T-helper 9 cell (primary cell): ENCODE measurements at regions not wholly inside any gene's neighbourhood (a gene's known extent, or its start where the extent isn't known, plus 50 kb on each side); places are given as distances from the start of the nearest gene placed in this dataset.

Experiments
- DNase-seq: peaks from one replicate; pipeline ENCODE4 v3.0.0-alpha.2; 2020

- no peak for DNase-seq
These were observed 622.1 kb downstream of the PLPP3 start for GRCh38 chr1:55957276-55957675.

DNA sequence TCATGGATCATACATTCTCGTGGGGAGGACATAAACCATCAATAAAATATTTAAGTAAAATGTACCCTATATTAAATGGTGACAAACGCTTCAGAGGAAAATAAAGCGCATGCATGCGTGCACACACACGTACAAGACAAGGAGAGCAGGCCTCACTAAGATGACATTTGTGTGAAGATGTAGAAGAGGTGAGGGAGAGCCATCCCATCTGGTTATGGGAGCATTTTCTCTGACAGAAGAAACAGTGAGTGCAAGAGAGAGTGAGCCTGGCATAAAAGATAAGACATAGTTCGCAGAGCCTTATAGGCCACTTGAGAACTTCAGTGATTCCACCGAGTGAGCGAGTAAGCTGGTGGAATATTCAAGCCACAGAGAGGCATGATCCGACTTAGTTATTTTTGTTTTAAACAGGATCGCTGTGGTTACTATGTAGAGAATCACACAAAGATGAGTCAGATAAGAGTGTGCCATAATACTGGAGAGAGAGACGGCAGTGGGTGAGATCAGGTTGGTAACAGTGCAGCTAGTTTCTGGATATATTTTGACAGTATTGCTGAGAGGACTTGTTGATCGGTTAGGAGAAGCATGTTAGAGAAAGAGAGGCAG is 624.2 kb downstream of the PLPP3 start:
- DNase-seq = no peak

DNA sequence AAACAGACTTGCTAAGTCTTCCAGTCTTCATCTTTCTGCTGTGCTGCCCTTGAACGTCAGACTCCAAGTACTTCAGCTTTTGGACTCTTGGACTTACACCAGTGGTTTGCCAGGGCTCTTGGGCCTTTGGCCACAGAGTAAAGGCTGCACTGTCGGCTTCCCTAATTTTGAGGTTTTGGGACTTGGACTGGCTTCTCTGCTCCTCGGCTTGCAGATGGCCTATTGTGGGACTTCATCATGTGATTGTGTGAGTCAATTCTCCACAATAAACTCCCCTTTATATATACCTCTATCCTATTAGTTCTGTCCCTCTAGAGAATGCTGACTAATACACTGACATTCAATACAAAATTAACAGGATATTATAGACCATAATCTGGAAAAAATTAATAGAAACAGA is 628.1 kb downstream of the PLPP3 start:
- DNase-seq = no peak

DNA sequence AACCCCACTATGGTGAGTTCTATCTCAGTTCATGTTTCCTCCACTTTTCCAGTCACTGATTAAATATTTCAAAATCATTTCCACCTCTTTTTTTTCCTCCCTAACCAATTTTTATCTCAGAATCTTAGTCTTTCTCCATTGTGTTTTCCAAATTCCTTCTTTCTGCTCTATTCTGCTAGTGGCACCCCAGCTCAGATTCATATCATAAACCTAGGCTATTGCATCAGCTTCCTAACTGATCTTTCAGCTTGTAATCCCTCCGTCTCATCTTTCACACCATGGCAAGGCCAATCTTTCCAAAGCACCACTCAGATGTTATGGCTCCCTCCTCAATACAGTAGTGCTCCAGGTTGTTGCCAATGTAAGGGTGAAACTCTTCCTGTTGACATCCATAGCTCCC is 631.9 kb downstream of the PLPP3 start:
- DNase-seq = no peak

- DNase-seq = no peak
These were observed 635.5 kb downstream of the PLPP3 start for GRCh38 chr1:55943721-55944435.

DNA sequence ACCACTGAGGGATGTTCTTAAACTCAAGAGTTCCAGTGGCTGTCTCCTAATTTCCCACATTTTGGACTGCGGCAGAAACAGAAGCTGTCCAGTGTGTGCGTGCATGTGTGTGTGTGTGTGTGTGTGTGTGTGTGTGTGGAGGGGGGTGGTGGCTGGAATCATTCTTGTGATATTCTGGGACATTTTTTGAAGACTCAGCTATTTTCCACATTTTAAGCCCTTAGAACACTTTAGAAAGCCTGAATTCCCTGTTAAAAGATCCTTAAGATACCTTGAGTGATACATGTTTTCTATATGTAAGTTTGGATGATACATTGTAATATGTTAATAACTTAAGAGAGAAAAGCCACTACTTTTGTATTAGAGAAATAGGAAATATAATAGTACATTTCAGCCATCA is 636.4 kb downstream of the PLPP3 start:
- DNase-seq = no peak

- DNase-seq = no peak
These were observed 639.5 kb downstream of the PLPP3 start for GRCh38 chr1:55939866-55940265.

GRCh38 chr1:55938861-55939260 is 640.5 kb downstream of the PLPP3 start:
- no peak for DNase-seq

GRCh38 chr1:55938376-55938850 is 641.0 kb downstream of the PLPP3 start:
- DNase-seq = no peak

- no peak for DNase-seq
These were observed 641.5 kb downstream of the PLPP3 start for GRCh38 chr1:55937840-55938375.

DNA sequence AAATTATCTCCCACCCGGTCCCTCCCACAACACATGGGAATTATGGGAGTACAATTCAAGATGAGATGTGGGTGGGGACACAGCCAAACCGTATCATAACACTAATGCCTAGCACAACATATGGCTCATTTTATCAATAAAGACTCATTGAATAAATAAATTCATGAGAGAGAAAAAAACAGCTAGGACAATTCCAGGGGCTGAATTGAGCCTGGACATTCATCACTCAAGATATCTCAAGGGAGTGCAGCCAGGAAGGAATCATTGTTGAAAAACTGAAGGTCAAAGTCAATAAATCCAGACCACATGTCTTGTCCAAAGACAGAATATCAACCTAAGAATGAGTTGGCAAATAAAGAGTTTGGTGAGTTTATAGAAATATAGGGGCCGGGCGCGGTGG is 644.1 kb downstream of the PLPP3 start:
- DNase-seq = no peak

GRCh38 chr1:55932402-55932801 is 647.0 kb downstream of the PLPP3 start:
- no peak for DNase-seq

DNA sequence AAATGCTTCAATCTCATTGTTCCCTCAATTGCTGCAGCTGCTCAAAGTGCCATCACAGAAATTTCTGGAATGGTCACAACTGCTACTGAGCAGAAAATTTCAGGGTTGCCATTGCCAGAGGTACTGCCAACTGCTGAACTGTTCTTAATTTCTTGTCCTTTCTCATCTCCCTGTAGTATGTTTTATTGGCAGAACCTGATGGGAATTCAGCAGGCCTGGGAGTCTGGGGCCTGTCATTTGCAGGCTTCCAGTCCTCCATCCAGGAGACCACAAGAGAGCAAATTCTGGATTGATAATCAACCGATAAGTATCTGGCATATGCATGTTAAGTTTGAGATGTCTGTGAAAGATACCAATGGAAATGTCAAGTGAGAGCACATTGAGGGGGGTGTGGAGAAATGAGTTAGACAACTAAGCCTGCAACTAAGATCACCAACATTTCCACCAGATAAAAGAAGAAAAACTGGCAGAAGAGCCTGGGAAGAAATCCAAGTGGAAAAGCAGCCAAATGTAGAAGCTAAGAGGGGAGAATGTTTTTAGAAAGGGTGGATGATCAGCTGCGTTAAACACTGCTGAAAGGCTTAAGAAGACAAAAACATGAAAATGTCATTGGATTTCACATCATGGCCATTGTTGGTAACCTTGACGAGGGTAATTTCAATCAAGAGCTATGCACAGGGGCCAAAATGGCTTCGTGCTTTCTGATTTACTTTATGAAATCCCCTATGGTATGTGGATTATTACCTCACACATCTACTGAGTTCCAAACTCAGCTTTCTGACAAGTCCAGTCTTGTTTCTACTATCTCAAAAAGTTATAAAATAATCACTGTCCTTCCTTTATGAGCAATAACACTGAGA is 648.1 kb downstream of the PLPP3 start:
- DNase-seq = no peak

DNA sequence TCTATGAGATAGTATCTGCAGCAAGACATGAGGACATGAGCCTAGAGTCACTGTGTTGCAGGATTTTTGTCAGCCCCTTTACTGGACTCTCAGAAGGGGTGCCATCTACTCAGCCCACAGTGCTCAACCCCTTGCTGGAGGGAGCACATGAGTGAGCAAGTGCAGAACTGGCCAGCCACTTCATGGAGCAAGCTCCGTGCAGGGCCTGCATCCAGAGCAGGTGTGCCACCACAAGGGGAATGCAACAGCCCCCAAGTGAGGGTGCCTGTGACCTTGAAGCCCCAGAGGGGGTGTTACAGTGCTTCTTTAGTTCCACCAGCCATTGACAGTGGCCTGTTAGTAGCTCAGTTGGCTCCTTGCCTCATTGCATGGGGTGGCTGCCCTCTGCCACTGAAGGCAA is 649.7 kb downstream of the PLPP3 start:
- DNase-seq = no peak

- DNase-seq = no peak
These were observed 650.8 kb downstream of the PLPP3 start for GRCh38 chr1:55928576-55928975.

- no peak for DNase-seq
These were observed 651.6 kb downstream of the PLPP3 start for GRCh38 chr1:55927702-55928290.

DNA sequence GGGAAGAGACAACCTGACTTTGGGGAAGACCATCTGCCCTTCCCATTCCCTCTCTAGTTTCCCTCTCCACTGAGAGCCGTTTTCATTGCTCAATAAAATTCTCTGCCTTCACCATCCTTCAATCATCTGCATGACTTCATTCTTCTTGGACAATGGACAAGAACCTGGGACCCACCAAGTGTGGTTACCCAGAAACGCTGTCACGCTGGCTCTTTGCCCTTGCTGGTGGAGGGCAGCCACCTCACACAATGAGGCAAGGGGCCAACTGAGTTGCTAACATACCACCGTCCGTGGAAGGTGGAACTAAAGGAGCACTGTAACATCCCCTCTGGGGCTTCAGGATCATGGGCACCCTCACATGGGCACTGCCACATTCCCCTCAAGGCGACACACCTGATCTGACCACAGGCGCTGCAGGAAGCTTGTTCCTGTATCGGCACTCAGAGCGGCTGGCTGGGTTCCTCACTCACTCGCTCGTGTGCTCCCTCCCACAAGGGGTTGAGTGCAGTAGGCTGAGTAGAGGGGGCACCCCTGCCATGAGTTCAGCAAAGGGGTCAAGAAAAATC is 652.4 kb downstream of the PLPP3 start:
- no peak for DNase-seq

DNA sequence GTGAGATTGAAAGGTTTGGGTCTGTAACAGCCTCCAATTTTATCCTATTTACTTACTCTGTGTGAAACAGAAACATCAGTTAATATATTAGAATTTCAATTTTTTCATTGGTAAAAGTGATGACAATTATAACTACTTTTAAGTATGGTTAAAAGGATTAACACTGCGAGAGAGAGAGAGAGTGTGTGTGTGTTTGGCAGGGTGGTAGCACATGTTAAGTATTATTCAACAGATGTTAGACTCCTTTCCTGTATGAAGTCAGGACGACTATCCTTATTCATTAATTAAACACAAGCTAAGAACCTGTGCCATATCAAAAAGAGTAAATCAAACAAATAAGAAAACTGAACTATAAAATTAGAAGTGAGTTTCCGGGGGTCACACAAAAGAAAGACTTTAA is 662.5 kb downstream of the PLPP3 start:
- no peak for DNase-seq

DNA sequence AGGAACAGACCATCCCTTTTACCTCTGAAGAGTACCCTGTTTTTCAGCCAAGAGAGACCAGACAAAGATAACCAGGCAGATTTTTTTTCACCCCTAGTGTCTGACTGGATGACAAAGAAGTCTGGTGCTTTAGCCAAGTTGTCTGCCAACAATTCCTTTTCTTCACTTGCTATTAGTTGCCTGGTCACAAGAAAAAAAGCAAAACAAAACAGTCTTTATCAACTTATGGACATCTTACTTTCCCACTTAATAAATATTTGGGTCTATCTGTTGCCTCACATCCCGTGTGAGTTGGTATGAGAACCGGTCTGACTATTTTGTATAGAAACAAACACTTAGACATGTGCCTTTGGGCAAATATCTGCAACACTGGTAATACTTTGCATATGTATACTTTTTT is 662.9 kb downstream of the PLPP3 start:
- no peak for DNase-seq

GRCh38 chr1:55913565-55913964 is 665.8 kb downstream of the PLPP3 start:
- DNase-seq = no peak

DNA sequence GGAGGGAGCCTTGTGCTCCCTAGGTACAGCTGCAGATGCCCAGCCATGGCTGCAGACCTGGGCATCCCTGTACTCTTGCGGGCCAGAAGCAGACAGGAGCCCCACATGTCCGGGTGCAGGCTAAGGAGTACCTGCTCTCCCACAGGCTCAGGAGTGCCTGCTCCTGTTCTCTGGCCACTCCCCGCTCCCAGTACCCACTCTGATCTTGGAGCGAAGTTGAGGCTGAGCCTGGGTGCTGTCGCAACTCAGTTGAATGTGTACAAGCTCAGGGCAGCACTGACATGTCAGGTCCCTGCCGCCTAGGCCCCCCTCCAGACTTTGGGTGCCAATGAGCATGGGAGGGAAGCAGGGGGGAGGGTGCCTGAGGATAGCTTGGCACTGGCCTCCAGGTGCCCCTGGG is 666.9 kb downstream of the PLPP3 start:
- DNase-seq = no peak

DNA sequence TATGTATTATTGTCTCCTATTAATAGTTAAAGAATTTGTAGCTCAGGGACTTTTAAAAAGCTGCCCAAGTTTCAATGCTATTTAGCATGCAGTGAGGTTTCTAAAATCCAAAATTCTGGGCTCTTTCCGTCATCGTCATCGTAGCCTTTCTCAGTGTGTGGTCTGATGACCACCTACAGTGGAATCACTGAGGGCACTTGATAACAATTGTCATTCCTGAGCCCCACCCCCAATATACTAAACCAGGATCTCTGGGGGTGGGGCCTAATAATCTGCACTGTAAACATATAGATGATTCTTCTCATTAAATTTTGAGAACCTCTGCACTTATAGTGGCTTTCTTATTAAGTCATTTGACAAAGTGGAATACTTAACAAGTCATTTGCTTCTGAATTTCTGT is 674.8 kb downstream of the PLPP3 start:
- no peak for DNase-seq

DNA sequence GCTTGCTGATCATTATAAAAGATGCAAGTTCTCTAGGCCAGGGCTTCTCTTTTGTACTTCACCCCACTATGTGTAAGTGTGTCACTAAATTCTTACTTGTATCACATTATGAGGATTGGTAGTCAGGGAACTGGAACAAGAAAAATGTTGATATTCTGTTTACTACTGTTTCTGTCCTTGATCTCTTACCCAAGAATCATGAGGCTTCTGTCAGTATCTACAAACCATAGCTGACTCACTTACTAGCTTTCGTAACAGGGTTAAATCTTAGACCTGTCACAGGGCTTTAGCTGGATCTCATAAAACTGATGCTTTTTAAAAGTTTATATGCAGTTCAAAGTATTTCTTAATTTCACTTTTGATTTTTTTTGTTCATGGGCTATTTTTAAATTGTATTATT is 681.2 kb downstream of the PLPP3 start:
- no peak for DNase-seq
